Brain microvascular endothelial cell (primary cell): ENCODE measurements at regions not wholly inside any gene's neighbourhood (a gene's known extent, or its start where the extent isn't known, plus 50 kb on each side); places are given as distances from the start of the nearest gene placed in this dataset.
"Not testable (repeated sequence)": the region's sequence is repeated elsewhere in the genome, so short reads cannot be mapped to it uniquely, and the experiment has no call there.

ENCODE experiments used
- DNase-seq: peaks from one replicate; pipeline ENCODE4 v3.0.0-alpha.2; 2020
- H3K27ac ChIP-seq: fragments of 250-450 bp; sonication (Bioruptor Pico); 2 replicates; pipeline ENCODE4 v1.5.1; 2020; ENCODE audit warnings: mild to moderate bottlenecking, moderate library complexity
- H3K27me3 ChIP-seq: fragments of 250-450 bp; sonication (Bioruptor Pico); replicated peaks from 2 replicates; pipeline ENCODE4 v1.5.1; 2020; ENCODE audit warnings: mild to moderate bottlenecking
- H3K36me3 ChIP-seq: fragments of 250-450 bp; sonication (Bioruptor Pico); replicated peaks from 2 replicates; pipeline ENCODE4 v1.5.1; 2020; ENCODE audit warnings: mild to moderate bottlenecking
- H3K4me3 ChIP-seq: 2 replicates; pipeline ENCODE4 v1.5.1; 2011; ENCODE audit warnings: low read depth, mild to moderate bottlenecking, control low read depth, low read length, moderate library complexity
- in situ Hi-C: cut with HindIII; loops from 2 replicates; pipeline ENCODE4 v1.10.0; 2017; ENCODE audit warnings: low sequenced_read_pairs, low pct_ligation_motif_present
- TF ChIP-seq, protein P1 (sequence below): IDR thresholded peaks from 2 replicates; pipeline ENCODE4 v1.5.1; 2011; ENCODE audit warnings: low read depth, mild to moderate bottlenecking, moderate library complexity, low read length, control low read depth, inconsistent platforms; ENCODE audit errors: missing control alignments

GRCh38 chr1:81738875-81739274 is 61.9 kb upstream of the ADGRL2 start:
- DNase-seq, result no peak
- Histone ChIP-seq H3K36me3 (no peaks in the 10 kb centered on the region), H3K27me3 (no peaks in the 10 kb centered on the region), H3K4me3 (no peak overlapping the region), H3K27ac (no peak overlapping the region)
- in situ Hi-C loops, result no loop called here
- TF ChIP-seq, protein P1, sequence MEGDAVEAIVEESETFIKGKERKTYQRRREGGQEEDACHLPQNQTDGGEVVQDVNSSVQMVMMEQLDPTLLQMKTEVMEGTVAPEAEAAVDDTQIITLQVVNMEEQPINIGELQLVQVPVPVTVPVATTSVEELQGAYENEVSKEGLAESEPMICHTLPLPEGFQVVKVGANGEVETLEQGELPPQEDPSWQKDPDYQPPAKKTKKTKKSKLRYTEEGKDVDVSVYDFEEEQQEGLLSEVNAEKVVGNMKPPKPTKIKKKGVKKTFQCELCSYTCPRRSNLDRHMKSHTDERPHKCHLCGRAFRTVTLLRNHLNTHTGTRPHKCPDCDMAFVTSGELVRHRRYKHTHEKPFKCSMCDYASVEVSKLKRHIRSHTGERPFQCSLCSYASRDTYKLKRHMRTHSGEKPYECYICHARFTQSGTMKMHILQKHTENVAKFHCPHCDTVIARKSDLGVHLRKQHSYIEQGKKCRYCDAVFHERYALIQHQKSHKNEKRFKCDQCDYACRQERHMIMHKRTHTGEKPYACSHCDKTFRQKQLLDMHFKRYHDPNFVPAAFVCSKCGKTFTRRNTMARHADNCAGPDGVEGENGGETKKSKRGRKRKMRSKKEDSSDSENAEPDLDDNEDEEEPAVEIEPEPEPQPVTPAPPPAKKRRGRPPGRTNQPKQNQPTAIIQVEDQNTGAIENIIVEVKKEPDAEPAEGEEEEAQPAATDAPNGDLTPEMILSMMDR, result no peak

DNA sequence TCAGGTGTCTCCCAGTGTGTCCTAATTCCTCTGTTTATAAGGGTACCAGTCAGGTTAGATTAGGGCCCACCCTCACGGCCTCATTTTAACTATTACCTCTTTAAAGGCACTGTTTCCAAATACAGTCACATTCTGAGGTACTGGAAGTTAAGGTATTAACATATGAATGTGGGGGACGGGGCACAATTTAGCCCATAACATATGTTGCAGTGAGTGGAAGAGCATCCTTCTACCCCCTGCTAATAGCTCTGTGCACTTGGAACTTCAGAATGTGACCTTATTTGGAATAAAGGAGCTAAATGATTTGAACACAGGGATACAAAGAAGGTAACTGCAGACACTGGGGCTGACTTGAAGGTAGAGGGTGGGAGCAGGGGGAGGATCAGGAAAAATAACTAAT is 67.3 kb upstream of the ADGRL2 start:
- no peak overlapping the region for H3K4me3 ChIP-seq
- no peaks in the 10 kb centered on the region for H3K27me3 ChIP-seq
- H3K36me3 ChIP-seq, result no peaks in the 10 kb centered on the region
- no peak for DNase-seq
- no peak overlapping the region for H3K27ac ChIP-seq
- TF ChIP-seq, protein P1, result no peak
- in situ Hi-C loops, result no loop called here

- DNase-seq, result no peak
- no peak overlapping the region for H3K27ac ChIP-seq
- TF ChIP-seq, protein P1, result no peak
- H3K4me3 ChIP-seq, result no peak overlapping the region
- in situ Hi-C loops, result no loop called here
- no peaks in the 10 kb centered on the region for H3K36me3 ChIP-seq
- no peaks in the 10 kb centered on the region for H3K27me3 ChIP-seq
These were observed 68.7 kb upstream of the ADGRL2 start for GRCh38 chr1:81731989-81732388.

- Histone ChIP-seq H3K4me3 (no peak overlapping the region), H3K27ac (no peak overlapping the region), H3K27me3 (no peaks in the 10 kb centered on the region), H3K36me3 (no peaks in the 10 kb centered on the region)
- in situ Hi-C loops, result no loop called here
- TF ChIP-seq, protein P1, result no peak
- no peak for DNase-seq
These were observed 69.9 kb upstream of the ADGRL2 start for GRCh38 chr1:81730881-81731280.

GRCh38 chr1:81730299-81730698 is 70.4 kb upstream of the ADGRL2 start:
- H3K27ac ChIP-seq, H3K4me3 ChIP-seq, DNase-seq, H3K27me3 ChIP-seq, H3K36me3 ChIP-seq, in situ Hi-C loops: not testable (repeated sequence)

- in situ Hi-C loops, result no loop called here
- TF ChIP-seq, protein P1, result no peak
- no peak for DNase-seq
- Histone ChIP-seq H3K27me3 (no peaks in the 10 kb centered on the region), H3K36me3 (no peaks in the 10 kb centered on the region), H3K4me3 (no peak overlapping the region), H3K27ac (no peak overlapping the region)
These were observed 70.9 kb upstream of the ADGRL2 start for GRCh38 chr1:81729818-81730217.
